IgD-negative memory B cell (primary cell): ENCODE measurements at regions not wholly inside any gene's neighbourhood (a gene's known extent, or its start where the extent isn't known, plus 50 kb on each side); places are given as distances from the start of the nearest gene placed in this dataset.

Experiments
- H3K27ac Mint-ChIP-seq, 3 donors: one replicate each; pipeline ENCODE4 v1.8.0; 2020 to 2022; ENCODE audit warnings: mild to moderate bottlenecking in 3 of 3, mixed read lengths in 3 of 3, moderate library complexity in 1 of 3
- H3K27me3 Mint-ChIP-seq: one replicate; pipeline ENCODE4 v1.8.0; 2021; ENCODE audit warnings: mixed read lengths
- H3K36me3 Mint-ChIP-seq: one replicate; pipeline ENCODE4 v1.8.0; 2020; ENCODE audit warnings: mild to moderate bottlenecking, mixed read lengths
- H3K4me1 Mint-ChIP-seq, 3 donors: one replicate each; pipeline ENCODE4 v1.8.0; 2020 to 2022; ENCODE audit warnings: mixed read lengths in 3 of 3, mild to moderate bottlenecking in 1 of 3
- H3K4me3 Mint-ChIP-seq, 4 donors: one replicate each; pipeline ENCODE4 v1.8.0; 2020 to 2022; ENCODE audit warnings: mild to moderate bottlenecking in 4 of 4, mixed read lengths in 4 of 4, moderate library complexity in 3 of 4
- H3K9me3 Mint-ChIP-seq, 3 donors: one replicate each; pipeline ENCODE4 v1.8.0; 2020 to 2021; ENCODE audit warnings: mixed read lengths in 3 of 3, mild to moderate bottlenecking in 1 of 3

DNA sequence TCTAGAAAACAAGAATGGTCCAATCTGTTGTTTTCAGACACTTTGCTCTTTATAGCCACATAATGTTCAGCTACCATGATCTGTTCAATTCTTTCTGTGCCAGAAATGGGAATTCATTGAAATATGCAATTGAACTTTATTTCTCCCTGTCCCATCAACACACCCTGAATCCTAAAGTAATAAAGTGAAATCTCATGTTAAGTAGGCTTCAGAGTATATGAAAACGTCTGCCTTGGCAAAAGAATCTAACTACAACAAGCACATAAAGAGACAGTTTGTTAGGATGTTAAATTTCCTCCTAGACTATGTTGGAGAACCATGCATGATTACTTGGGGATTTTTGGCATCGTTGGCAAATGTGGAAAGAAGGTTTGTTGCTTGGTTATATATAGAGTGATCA lies 722.7 kb downstream of the XPNPEP1 start:
- Mint-ChIP-seq H3K36me3 (peaks cover 2% of the 10 kb centered on the region), H3K4me1 (no peaks in the 10 kb centered on the region), H3K4me3 (no peak overlapping the region), H3K27ac (no peak overlapping the region), H3K27me3 (no peaks in the 10 kb centered on the region), H3K9me3 (peaks cover 0 to 2% (median 0%) of the 10 kb centered on the region in 3 donors)

DNA sequence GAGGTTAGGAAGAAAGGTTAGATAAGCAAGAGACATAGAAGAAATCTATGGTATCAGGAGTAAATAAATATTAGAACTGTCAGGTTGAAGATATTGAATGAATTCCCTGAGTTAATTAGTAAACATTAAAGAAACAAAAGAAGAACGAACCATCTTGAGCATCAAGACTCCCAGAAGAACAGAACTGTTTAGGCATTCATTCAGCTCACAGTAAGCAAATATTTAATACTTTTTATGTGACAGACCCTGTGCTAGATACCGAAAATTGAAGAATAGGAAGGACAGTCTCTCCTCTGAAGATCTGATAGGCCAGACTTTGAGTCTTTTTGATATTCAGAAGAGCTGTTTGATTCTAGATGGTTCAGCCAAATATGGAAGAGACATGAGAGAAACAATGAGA lies 731.5 kb downstream of the XPNPEP1 start:
- Mint-ChIP-seq H3K4me3 (no peak overlapping the region), H3K27ac (no peak overlapping the region), H3K9me3 (peaks cover 5 to 14% (median 6%) of the 10 kb centered on the region in 3 donors), H3K4me1 (no peaks in the 10 kb centered on the region), H3K27me3 (no peaks in the 10 kb centered on the region), H3K36me3 (no peaks in the 10 kb centered on the region)

DNA sequence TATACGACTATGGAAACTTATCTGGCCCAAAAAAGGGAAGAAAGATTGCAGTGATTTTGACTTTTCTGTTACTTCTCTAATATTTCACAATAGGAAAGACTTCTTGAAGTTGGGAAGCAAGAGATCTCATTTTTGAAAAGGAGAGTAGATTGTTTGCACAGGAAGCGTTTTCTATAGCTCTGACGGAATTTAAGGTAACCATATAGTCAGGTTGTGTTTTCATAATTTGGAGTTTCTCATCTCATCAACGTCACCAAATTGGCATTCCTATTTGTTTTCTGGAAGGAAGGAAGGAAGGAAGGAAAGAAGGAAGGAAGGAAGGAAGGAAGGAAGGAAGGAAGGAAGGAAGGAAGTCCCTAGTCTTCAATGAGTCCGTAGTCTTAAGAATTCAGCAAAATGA lies 732.0 kb downstream of the XPNPEP1 start:
- H3K27me3 Mint-ChIP-seq = no peaks in the 10 kb centered on the region
- no peaks in the 10 kb centered on the region for H3K4me1 Mint-ChIP-seq
- H3K27ac Mint-ChIP-seq = no peak overlapping the region
- H3K9me3 Mint-ChIP-seq = peaks cover 4 to 14% (median 7%) of the 10 kb centered on the region in 3 donors
- H3K4me3 Mint-ChIP-seq = no peak overlapping the region
- H3K36me3 Mint-ChIP-seq = no peaks in the 10 kb centered on the region

DNA sequence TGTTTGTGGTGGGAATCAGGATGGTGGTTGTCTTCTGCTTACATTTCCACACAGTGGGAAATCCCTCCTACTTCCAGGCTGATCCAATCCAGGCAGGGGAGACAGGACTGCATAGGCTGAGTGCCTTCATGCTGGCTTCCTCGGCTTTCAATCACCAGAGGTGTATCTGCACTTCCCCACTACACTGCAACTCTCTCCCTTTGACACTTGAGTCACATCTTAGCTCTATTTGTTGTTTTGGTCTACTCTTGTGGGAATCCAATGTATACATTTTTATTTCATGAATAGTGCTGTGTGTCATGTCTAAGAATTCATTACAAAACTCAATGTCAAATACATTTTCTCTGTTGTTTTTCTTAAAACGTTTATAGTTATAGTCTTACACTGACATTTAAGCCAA lies 735.6 kb downstream of the XPNPEP1 start:
- Mint-ChIP-seq H3K9me3 (peaks cover 8 to 27% (median 12%) of the 10 kb centered on the region in 3 donors), H3K4me1 (no peaks in the 10 kb centered on the region), H3K4me3 (no peak overlapping the region), H3K27ac (no peak overlapping the region), H3K27me3 (no peaks in the 10 kb centered on the region), H3K36me3 (peaks cover 1% of the 10 kb centered on the region)

DNA sequence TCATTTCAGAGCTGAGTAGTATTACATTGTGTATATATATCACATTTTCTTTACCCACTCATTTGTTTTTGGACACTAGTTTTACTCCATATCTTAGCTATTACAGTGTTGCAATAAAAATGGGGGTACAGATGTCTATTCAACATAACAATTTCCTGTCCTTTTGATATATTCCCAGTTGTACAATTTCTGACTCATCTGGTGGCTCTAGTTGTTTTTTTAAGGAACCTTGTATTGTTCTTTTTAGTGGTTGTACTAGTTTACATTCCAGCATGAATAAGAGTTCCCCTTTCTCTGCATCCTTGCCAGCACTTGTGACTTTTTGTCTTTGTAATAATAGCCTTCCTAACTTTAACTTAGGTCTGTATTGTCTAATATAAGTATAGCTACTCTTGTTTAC lies 739.9 kb downstream of the XPNPEP1 start:
- H3K36me3 Mint-ChIP-seq = peaks cover 1% of the 10 kb centered on the region
- no peaks in the 10 kb centered on the region for H3K4me1 Mint-ChIP-seq
- H3K9me3 Mint-ChIP-seq = peaks cover 7 to 25% (median 11%) of the 10 kb centered on the region in 3 donors
- H3K4me3 Mint-ChIP-seq = no peak overlapping the region
- no peaks in the 10 kb centered on the region for H3K27me3 Mint-ChIP-seq
- no peak overlapping the region for H3K27ac Mint-ChIP-seq

DNA sequence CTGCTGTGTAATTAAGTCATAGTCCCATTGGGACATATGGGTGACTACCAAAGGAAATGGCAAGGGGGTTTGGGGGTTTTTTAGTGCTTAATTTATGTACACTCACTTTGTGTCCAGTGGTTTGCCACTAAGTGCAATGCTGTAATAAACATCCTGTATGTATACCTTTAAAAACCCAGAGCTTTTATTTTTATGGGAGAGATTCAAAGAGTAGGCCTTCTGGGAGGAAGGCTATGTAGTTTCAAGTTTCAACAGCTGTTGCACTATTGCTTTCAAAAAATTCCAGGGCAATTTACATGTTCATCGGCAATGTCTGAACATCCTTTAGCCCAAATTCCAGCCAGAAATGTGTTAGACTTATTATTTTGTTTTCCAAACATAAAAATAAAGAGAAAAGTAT lies 744.7 kb downstream of the XPNPEP1 start:
- Mint-ChIP-seq H3K36me3 (no peaks in the 10 kb centered on the region), H3K9me3 (peaks cover 3 to 7% (median 4%) of the 10 kb centered on the region in 3 donors), H3K27ac (no peak overlapping the region), H3K4me3 (no peak overlapping the region), H3K4me1 (no peaks in the 10 kb centered on the region), H3K27me3 (no peaks in the 10 kb centered on the region)

DNA sequence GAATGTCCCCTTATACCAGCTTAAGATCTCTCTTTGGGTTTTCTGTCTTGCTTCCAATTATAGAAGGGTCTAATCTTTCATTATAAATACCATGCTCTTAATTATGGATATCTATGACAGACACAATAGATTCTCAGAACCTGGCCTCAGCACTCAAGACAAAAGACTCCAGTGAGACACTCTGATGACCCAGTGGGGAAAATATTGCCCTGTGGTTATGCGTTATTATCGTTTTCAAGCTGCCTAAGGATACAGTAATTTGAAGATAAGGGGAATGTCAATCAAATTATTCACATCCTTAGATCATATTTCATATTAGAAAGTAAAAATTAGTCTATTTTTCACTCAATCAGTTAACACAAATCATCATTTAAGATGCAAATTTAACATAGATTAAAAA lies 748.8 kb downstream of the XPNPEP1 start:
- peaks cover 3 to 6% (median 4%) of the 10 kb centered on the region in 3 donors for H3K9me3 Mint-ChIP-seq
- H3K27me3 Mint-ChIP-seq = no peaks in the 10 kb centered on the region
- H3K27ac Mint-ChIP-seq = no peak overlapping the region
- H3K4me1 Mint-ChIP-seq = no peaks in the 10 kb centered on the region
- H3K4me3 Mint-ChIP-seq = no peak overlapping the region
- no peaks in the 10 kb centered on the region for H3K36me3 Mint-ChIP-seq

DNA sequence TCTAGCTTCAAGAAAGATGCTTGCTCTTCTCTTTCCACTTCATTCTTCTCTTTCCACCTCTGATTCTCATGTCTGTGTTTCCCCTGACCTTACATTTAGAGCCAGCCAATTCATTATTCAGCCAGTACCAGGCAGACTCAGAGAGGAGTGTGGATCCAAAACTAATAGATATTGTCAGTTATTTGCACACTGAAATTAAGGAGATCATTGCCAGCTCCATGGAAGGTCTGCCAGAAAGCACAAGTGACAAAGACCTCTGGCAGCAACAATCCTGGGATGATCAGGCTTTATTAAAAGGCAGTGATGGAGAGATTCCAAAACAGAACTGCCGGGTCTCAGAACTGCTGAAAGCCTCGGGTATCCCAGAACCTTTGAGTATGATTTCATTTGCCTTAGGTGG lies 749.4 kb downstream of the XPNPEP1 start:
- no peaks in the 10 kb centered on the region for H3K27me3 Mint-ChIP-seq
- no peak overlapping the region for H3K27ac Mint-ChIP-seq
- peaks cover 3 to 6% (median 4%) of the 10 kb centered on the region in 3 donors for H3K9me3 Mint-ChIP-seq
- H3K4me3 Mint-ChIP-seq = no peak overlapping the region
- no peaks in the 10 kb centered on the region for H3K36me3 Mint-ChIP-seq
- H3K4me1 Mint-ChIP-seq = no peaks in the 10 kb centered on the region

DNA sequence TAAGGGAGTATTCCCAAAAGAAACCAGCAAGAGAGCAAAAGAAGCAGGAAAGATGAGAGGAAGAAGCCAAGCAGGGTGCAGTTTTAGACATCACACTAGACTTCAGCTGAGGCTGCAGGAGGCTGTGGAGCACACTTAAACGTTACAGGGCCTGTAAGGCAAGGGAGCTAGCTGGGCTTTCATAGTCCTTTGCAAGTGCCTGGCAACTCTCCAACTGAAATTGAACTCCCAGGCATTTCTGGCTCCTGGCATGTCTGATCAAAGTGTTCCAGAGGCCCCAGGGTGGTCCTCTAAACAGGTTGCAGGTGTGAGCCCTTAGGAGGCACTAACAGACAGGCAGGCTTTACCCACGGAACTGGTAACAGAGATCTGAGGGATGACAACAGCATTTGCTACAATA lies 750.2 kb downstream of the XPNPEP1 start:
- no peaks in the 10 kb centered on the region for H3K36me3 Mint-ChIP-seq
- no peak overlapping the region for H3K27ac Mint-ChIP-seq
- peaks cover 3 to 6% (median 5%) of the 10 kb centered on the region in 3 donors for H3K9me3 Mint-ChIP-seq
- no peaks in the 10 kb centered on the region for H3K27me3 Mint-ChIP-seq
- H3K4me1 Mint-ChIP-seq = no peaks in the 10 kb centered on the region
- H3K4me3 Mint-ChIP-seq = no peak overlapping the region

DNA sequence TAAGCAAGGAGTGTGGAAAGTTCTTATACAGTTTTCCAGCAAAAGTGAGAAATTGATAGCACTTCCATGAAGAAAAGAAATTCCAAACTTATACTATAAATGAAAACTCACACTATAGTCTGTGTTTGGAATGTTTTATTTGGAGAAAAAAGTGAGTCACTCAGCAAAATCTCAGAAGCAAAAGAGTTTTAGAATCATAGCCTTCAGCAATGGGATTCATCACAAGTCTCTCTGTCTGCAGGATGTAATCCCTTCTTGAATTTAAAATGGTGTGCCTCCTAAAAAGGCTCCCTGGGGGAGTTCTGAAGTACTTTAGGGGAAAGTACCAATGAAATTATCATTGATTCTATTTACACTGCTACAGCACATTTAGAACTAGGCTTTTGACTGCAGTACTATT lies 756.4 kb downstream of the XPNPEP1 start:
- Mint-ChIP-seq H3K27ac (no peak overlapping the region), H3K4me3 (no peak overlapping the region), H3K4me1 (no peaks in the 10 kb centered on the region), H3K36me3 (no peaks in the 10 kb centered on the region), H3K9me3 (peaks cover 0 to 15% (median 2%) of the 10 kb centered on the region in 3 donors), H3K27me3 (no peaks in the 10 kb centered on the region)

DNA sequence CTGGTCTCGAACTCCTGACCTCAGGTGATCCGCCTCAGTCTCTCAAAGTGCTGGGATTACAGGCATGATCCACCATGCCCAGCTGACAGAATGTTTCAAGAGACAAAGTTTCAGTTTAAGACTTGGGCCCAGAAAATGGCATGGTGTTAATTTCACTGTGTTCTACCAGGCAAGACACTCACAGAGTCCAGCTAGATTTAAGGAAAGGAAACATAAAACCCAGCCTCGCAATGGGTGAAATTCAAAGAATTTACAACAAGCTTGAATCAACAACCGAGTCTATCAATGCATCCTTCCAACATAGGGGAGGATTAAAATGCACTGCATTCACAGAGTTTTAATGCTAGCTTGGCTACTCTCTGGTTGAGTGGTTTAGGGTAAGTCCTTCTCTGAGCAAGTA lies 764.0 kb downstream of the XPNPEP1 start:
- Mint-ChIP-seq H3K4me1 (no peaks in the 10 kb centered on the region), H3K27ac (no peak overlapping the region), H3K36me3 (no peaks in the 10 kb centered on the region), H3K9me3 (peaks cover 0 to 16% (median 2%) of the 10 kb centered on the region in 3 donors), H3K27me3 (no peaks in the 10 kb centered on the region), H3K4me3 (no peak overlapping the region)

DNA sequence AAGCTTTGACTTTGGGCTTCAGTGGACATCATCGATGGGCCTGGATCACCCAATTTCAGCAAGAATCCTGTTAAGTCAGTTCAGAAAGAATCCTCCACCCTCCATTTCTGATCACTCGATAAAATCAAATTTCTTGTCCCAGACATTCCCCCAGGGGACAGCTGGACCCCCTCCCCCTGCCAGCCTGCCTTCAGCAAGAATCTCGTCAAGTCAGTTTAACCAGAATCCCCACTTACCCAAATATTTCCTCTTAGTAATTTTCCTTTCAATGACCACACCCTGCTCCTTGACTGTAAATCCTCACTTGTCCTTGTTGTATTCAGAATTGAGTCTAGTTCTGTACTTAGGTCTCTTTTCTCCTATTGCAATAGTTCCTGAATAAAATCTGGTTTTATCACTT lies 766.9 kb downstream of the XPNPEP1 start:
- Mint-ChIP-seq H3K27ac (no peak overlapping the region), H3K36me3 (no peaks in the 10 kb centered on the region), H3K4me3 (no peak overlapping the region), H3K4me1 (no peaks in the 10 kb centered on the region), H3K27me3 (no peaks in the 10 kb centered on the region), H3K9me3 (peaks cover 2 to 7% (median 3%) of the 10 kb centered on the region in 3 donors)

DNA sequence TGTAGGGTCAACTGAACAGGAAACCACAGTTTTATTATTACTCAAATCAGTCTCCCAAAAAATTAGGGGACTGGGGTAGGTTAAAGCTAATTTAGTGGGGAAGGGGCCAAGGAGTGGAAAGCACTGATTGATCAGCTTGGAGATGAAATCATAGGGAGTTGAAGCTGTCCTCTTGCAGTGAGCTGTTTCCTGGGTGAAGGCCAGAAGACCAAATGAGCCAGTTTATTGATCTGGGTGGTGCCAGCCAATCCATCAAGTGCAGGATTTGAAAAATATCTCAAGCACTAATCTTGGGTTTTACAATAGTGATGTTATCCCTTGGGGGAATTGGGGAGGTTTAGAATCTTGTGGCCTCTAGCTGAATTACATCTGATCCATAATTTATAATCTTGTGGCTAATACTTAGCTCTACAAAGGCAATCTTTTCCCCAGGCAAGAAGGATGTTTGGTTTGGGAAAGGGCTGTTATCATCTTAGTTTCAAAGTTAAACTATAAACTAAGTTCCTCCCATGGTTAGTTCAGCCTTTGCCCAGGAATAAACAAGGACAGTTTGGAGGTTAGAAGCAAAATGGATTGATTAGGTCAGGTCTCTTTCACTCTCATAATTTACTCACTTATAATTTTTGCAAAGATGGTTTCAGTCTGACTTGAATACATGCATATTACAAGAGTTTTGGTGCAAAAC lies 773.5 kb downstream of the XPNPEP1 start:
- H3K27ac Mint-ChIP-seq = no peak overlapping the region
- peaks cover 0 to 8% (median 3%) of the 10 kb centered on the region in 3 donors for H3K9me3 Mint-ChIP-seq
- no peaks in the 10 kb centered on the region for H3K4me1 Mint-ChIP-seq
- no peaks in the 10 kb centered on the region for H3K27me3 Mint-ChIP-seq
- H3K36me3 Mint-ChIP-seq = no peaks in the 10 kb centered on the region
- no peak overlapping the region for H3K4me3 Mint-ChIP-seq

DNA sequence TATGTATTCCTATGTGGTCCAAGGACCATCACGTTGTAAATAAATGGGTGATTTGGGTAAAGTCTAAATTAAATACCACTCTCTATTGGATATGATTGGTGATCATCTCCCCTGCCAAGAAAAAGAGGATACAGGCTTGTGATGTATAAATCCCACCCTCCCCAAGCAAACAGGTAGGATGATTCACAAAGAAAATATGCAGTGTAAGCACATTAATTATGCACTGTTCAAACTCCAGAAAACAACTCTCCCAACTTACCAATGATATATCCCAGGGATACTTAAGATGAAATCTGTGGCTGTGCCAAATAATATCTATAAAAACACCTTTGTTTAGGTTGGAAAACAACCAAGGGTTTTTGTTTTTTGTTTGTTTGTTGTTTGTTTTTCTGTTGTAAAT lies 795.9 kb downstream of the XPNPEP1 start:
- no peak overlapping the region for H3K4me3 Mint-ChIP-seq
- no peak overlapping the region for H3K27ac Mint-ChIP-seq
- no peaks in the 10 kb centered on the region for H3K4me1 Mint-ChIP-seq
- H3K9me3 Mint-ChIP-seq = peaks cover 0 to 4% (median 0%) of the 10 kb centered on the region in 3 donors
- peaks cover 2% of the 10 kb centered on the region for H3K27me3 Mint-ChIP-seq
- no peaks in the 10 kb centered on the region for H3K36me3 Mint-ChIP-seq

DNA sequence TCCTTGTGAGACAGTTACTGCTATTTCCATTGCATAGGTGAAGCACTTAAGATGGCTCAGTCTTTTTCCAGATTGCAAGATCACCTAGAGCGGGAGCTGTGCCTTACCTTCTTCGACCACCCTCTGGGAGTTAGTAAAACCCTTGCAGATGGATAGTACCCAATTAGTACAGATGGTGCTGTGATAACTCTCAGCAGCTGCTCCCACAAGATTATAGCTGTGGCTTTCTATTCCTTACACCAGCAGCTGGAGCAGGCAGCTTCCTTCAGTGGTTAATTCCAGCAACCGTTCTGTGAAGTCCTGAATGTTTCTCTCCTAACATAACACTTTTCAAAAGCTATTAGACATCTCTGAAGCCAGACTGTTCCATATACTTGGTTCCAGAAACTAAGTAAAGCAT lies 796.8 kb downstream of the XPNPEP1 start:
- Mint-ChIP-seq H3K4me1 (no peaks in the 10 kb centered on the region), H3K36me3 (no peaks in the 10 kb centered on the region), H3K9me3 (peaks cover 0 to 4% (median 3%) of the 10 kb centered on the region in 3 donors), H3K4me3 (no peak overlapping the region), H3K27me3 (peaks cover 2% of the 10 kb centered on the region), H3K27ac (no peak overlapping the region)

DNA sequence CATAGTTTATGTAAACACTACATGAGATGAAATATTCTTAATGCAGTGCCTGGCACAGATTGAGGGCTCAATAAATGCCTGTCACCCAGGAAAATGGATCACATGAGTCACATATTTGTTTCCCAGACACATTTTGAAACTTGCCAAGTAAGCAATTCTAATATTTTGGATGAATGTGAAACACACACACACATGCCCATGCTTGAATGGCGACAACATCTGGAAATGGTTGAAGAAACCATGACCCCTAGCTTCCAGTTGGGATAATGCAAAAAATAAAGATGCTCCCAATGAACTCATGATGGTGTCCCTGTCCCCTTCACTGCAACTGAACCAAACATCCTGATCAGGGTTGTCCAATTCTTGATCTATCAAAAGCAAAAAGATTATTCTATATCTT lies 797.3 kb downstream of the XPNPEP1 start:
- H3K4me3 Mint-ChIP-seq = no peak overlapping the region
- H3K27me3 Mint-ChIP-seq = peaks cover 2% of the 10 kb centered on the region
- H3K27ac Mint-ChIP-seq = no peak overlapping the region
- no peaks in the 10 kb centered on the region for H3K4me1 Mint-ChIP-seq
- H3K36me3 Mint-ChIP-seq = no peaks in the 10 kb centered on the region
- peaks cover 0 to 4% (median 3%) of the 10 kb centered on the region in 3 donors for H3K9me3 Mint-ChIP-seq
